Endodermal cell (in vitro differentiated cells): ENCODE measurements at regions not wholly inside any gene's neighbourhood (a gene's known extent, or its start where the extent isn't known, plus 50 kb on each side); places are given as distances from the start of the nearest gene placed in this dataset.

Experiments
- DNase-seq: peaks from one replicate; pipeline ENCODE4 v3.0.0-alpha.2; 2017
- H3K27ac ChIP-seq: 2 replicates; pipeline ENCODE4 v1.5.1; 2013; ENCODE audit warnings: mild to moderate bottlenecking, low read depth, low read length, moderate library complexity
- H3K27me3 ChIP-seq: 2 replicates; pipeline ENCODE4 v1.6.1; 2013; ENCODE audit warnings: mild to moderate bottlenecking, low read length, moderate library complexity; ENCODE audit not compliant: insufficient read depth, control insufficient read depth, poor library complexity, severe bottlenecking
- H3K36me3 ChIP-seq: 2 replicates; pipeline ENCODE4 v1.7.0; 2013; ENCODE audit warnings: mild to moderate bottlenecking, low read length, moderate library complexity; ENCODE audit not compliant: control insufficient read depth, insufficient read depth
- H3K4me1 ChIP-seq: one replicate; pipeline ENCODE4 v1.7.0; 2013; ENCODE audit warnings: low read length; ENCODE audit not compliant: control insufficient read depth, insufficient read depth
- H3K4me3 ChIP-seq: 2 replicates; pipeline ENCODE4 v1.5.1; 2013; ENCODE audit warnings: mild to moderate bottlenecking, low read length, moderate library complexity
- H3K9ac ChIP-seq: 2 replicates; pipeline ENCODE4 v1.6.1; 2013; ENCODE audit warnings: mild to moderate bottlenecking, low read length, moderate library complexity; ENCODE audit not compliant: poor library complexity, severe bottlenecking; ENCODE audit errors: extremely low read depth
- H3K9me3 ChIP-seq: 2 replicates; pipeline ENCODE4 v1.6.1; 2013; ENCODE audit warnings: mild to moderate bottlenecking, low read length, moderate library complexity; ENCODE audit not compliant: control insufficient read depth
- H3K27ac Mint-ChIP-seq: 2 replicates; pipeline ENCODE4 v1.8.0; 2020; ENCODE audit warnings: mixed read lengths
- H3K27me3 Mint-ChIP-seq: 2 replicates; pipeline ENCODE4 v1.8.0; 2021; ENCODE audit warnings: mild to moderate bottlenecking, mixed read lengths; ENCODE audit not compliant: insufficient read depth
- H3K36me3 Mint-ChIP-seq: 2 replicates; pipeline ENCODE4 v1.8.0; 2020; ENCODE audit warnings: low read depth, mixed read lengths
- H3K4me1 Mint-ChIP-seq: 2 replicates; pipeline ENCODE4 v1.8.0; 2020; ENCODE audit warnings: mixed read lengths
- H3K4me3 Mint-ChIP-seq: 2 replicates; pipeline ENCODE4 v1.8.0; 2020; ENCODE audit warnings: mild to moderate bottlenecking, moderate library complexity, mixed read lengths
- H3K9me3 Mint-ChIP-seq: 2 replicates; pipeline ENCODE4 v1.8.0; 2020; ENCODE audit warnings: mild to moderate bottlenecking, mixed read lengths
- CTCF ChIP-seq: fragments of 200-600 bp; sonication (generic); conservative IDR thresholded peaks from 2 replicates; pipeline ENCODE4 v1.5.0; 2021; ENCODE audit warnings: antibody characterized with exemption, mild to moderate bottlenecking
- WGBS, 2 experiments: methylation state at CpG; one replicate each; pipeline versions ENCODE4 v1.1.5 to v1.1.7; 2013; ENCODE audit warnings: missing lambda C conversion rate in 2 of 2, mixed read lengths in 1 of 2; ENCODE audit not compliant: insufficient coverage in 1 of 2, insufficient read length in 1 of 2; 5-methylcytosine and 5-hydroxymethylcytosine counted together

- H3K4me3 Mint-ChIP-seq: no peak overlapping the region
- Histone ChIP-seq H3K9me3 (peaks cover 13% of the 10 kb centered on the region), H3K27ac (no peak overlapping the region), H3K4me1 (no peaks in the 10 kb centered on the region), H3K9ac (no peak overlapping the region), H3K36me3 (no peaks in the 10 kb centered on the region), H3K27me3 (no peaks in the 10 kb centered on the region), H3K4me3 (no peak overlapping the region)
- H3K27ac Mint-ChIP-seq: no peak overlapping the region
- no peak for DNase-seq
- H3K9me3 Mint-ChIP-seq: peaks cover 19% of the 10 kb centered on the region
- H3K4me1 Mint-ChIP-seq: peaks cover 5% of the 10 kb centered on the region
- 61 to 75% methylated on average over 3 to 7 of the region's 7 CpGs for WGBS, 2 experiments
- no peak for TF ChIP-seq CTCF
- H3K36me3 Mint-ChIP-seq: peaks cover 2% of the 10 kb centered on the region
- peaks cover 16% of the 10 kb centered on the region for H3K27me3 Mint-ChIP-seq
Measured at GRCh38 chr1:38464071-38464661, 395.4 kb downstream of the RRAGC start.

- no peaks in the 10 kb centered on the region for H3K36me3 ChIP-seq
- peaks cover 13% of the 10 kb centered on the region for H3K9me3 ChIP-seq
- no peak for TF ChIP-seq CTCF
- no peak for DNase-seq
- Mint-ChIP-seq H3K36me3 (no peaks in the 10 kb centered on the region), H3K9me3 (peaks cover 14% of the 10 kb centered on the region), H3K4me3 (no peak overlapping the region), H3K27ac (no peak overlapping the region), H3K4me1 (peaks cover 5% of the 10 kb centered on the region), H3K27me3 (peaks cover 18% of the 10 kb centered on the region)
- no peaks in the 10 kb centered on the region for H3K4me1 ChIP-seq
- no peak overlapping the region for H3K27ac ChIP-seq
- no peak overlapping the region for H3K4me3 ChIP-seq
- no peaks in the 10 kb centered on the region for H3K27me3 ChIP-seq
- no peak overlapping the region for H3K9ac ChIP-seq
Measured at GRCh38 chr1:38463074-38463473, 396.5 kb downstream of the RRAGC start.

- 81 to 82% methylated on average over 2 of the region's 2 CpGs for WGBS, 2 experiments
Measured at GRCh38 chr1:38456531-38456876, 403.1 kb downstream of the RRAGC start.

More at GRCh38 chr1:38456531-38456876, 403.1 kb downstream of the RRAGC start:
- H3K4me1 Mint-ChIP-seq: peaks cover 20% of the 10 kb centered on the region
- H3K4me3 ChIP-seq: no peak overlapping the region
- DNase-seq: no peak
- no peak overlapping the region for H3K4me3 Mint-ChIP-seq
- no peaks in the 10 kb centered on the region for H3K27me3 ChIP-seq
- H3K36me3 Mint-ChIP-seq: no peaks in the 10 kb centered on the region
- H3K36me3 ChIP-seq: no peaks in the 10 kb centered on the region
- H3K9me3 ChIP-seq: no peaks in the 10 kb centered on the region
- no peak overlapping the region for H3K27ac ChIP-seq
- no peaks in the 10 kb centered on the region for H3K9me3 Mint-ChIP-seq
- no peak overlapping the region for H3K27ac Mint-ChIP-seq
- TF ChIP-seq CTCF: no peak
- peaks cover 3% of the 10 kb centered on the region for H3K4me1 ChIP-seq
- H3K27me3 Mint-ChIP-seq: peaks cover 14% of the 10 kb centered on the region
- no peak overlapping the region for H3K9ac ChIP-seq
